ENCODE measurements at regions not wholly inside any gene's neighbourhood (a gene's known extent, or its start where the extent isn't known, plus 50 kb on each side); places are given as distances from the start of the nearest gene placed in this dataset.

GRCh38 chr5:101950019-101950418, 346.1 kb downstream of the SLCO4C1 start:
- TF ChIP-seq EZH2phosphoT487 (IDR thresholded peaks at IDR 0.05; ENCODE audit: borderline replicate concordance, low read length) (no peak), CTCF (IDR thresholded peaks at IDR 0.05; ENCODE audit: low read depth, low read length, poor library complexity, severe bottlenecking) (no peak)
- no peaks in the 10 kb centered on the region for H3K79me2 ChIP-seq (ENCODE audit: control insufficient read depth, low read length)
- H3K27me3 ChIP-seq (ENCODE audit: control insufficient read depth, low read length) = no peaks in the 10 kb centered on the region
- no peaks in the 10 kb centered on the region for H3K9me3 ChIP-seq (ENCODE audit: control insufficient read depth, insufficient read depth, low read length)
- H3F3A ChIP-seq (ENCODE audit: control insufficient read depth, insufficient read depth) = no peaks in the 10 kb centered on the region
- no peaks in the 10 kb centered on the region for H4K20me1 ChIP-seq (ENCODE audit: control insufficient read depth, insufficient read depth, low read depth, low read length)
- no peaks in the 10 kb centered on the region for H3K9me2 ChIP-seq (replicated peaks; ENCODE audit: control insufficient read depth, low read length)
- H3K4me3 ChIP-seq (ENCODE audit: low read length) = no peak overlapping the region
- no peak overlapping the region for H3K4me2 ChIP-seq (ENCODE audit: low read length)
- no peaks in the 10 kb centered on the region for H3K36me3 ChIP-seq (ENCODE audit: control insufficient read depth, low read length)
- no peaks in the 10 kb centered on the region for H3K4me1 ChIP-seq (ENCODE audit: control insufficient read depth, low read length)
- no peak overlapping the region for H3K27ac ChIP-seq (ENCODE audit: low read depth, low read length)

GRCh38 chr5:101948615-101949014, 347.5 kb downstream of the SLCO4C1 start:
- H3F3A ChIP-seq (ENCODE audit: control insufficient read depth, insufficient read depth) = no peaks in the 10 kb centered on the region
- H3K4me3 ChIP-seq (ENCODE audit: low read length) = no peak overlapping the region
- no peaks in the 10 kb centered on the region for H4K20me1 ChIP-seq (ENCODE audit: control insufficient read depth, insufficient read depth, low read depth, low read length)
- H3K4me1 ChIP-seq (ENCODE audit: control insufficient read depth, low read length) = no peaks in the 10 kb centered on the region
- H3K4me2 ChIP-seq (ENCODE audit: low read length) = no peak overlapping the region
- no peaks in the 10 kb centered on the region for H3K9me2 ChIP-seq (replicated peaks; ENCODE audit: control insufficient read depth, low read length)
- no peaks in the 10 kb centered on the region for H3K36me3 ChIP-seq (ENCODE audit: control insufficient read depth, low read length)
- no peaks in the 10 kb centered on the region for H3K79me2 ChIP-seq (ENCODE audit: control insufficient read depth, low read length)
- no peak overlapping the region for H3K27ac ChIP-seq (ENCODE audit: low read depth, low read length)
- TF ChIP-seq EZH2phosphoT487 (IDR thresholded peaks at IDR 0.05; ENCODE audit: borderline replicate concordance, low read length) (no peak), CTCF (IDR thresholded peaks at IDR 0.05; ENCODE audit: low read depth, low read length, poor library complexity, severe bottlenecking) (no peak)
- no peaks in the 10 kb centered on the region for H3K27me3 ChIP-seq (ENCODE audit: control insufficient read depth, low read length)
- no peaks in the 10 kb centered on the region for H3K9me3 ChIP-seq (ENCODE audit: control insufficient read depth, insufficient read depth, low read length)

GRCh38 chr5:101943784-101944183, 352.3 kb downstream of the SLCO4C1 start:
- no peak for TF ChIP-seq CTCF (IDR thresholded peaks at IDR 0.05; ENCODE audit: low read depth, low read length, poor library complexity, severe bottlenecking)
- no peak for TF ChIP-seq EZH2phosphoT487 (IDR thresholded peaks at IDR 0.05; ENCODE audit: borderline replicate concordance, low read length)
- Histone ChIP-seq H3K9me3 (ENCODE audit: control insufficient read depth, insufficient read depth, low read length) (no peaks in the 10 kb centered on the region), H3F3A (ENCODE audit: control insufficient read depth, insufficient read depth) (no peaks in the 10 kb centered on the region), H3K79me2 (ENCODE audit: control insufficient read depth, low read length) (no peaks in the 10 kb centered on the region), H3K4me2 (ENCODE audit: low read length) (no peak overlapping the region), H3K27me3 (ENCODE audit: control insufficient read depth, low read length) (no peaks in the 10 kb centered on the region), H3K27ac (ENCODE audit: low read depth, low read length) (no peak overlapping the region), H3K4me3 (ENCODE audit: low read length) (no peak overlapping the region), H3K9me2 (replicated peaks; ENCODE audit: control insufficient read depth, low read length) (no peaks in the 10 kb centered on the region), H4K20me1 (ENCODE audit: control insufficient read depth, insufficient read depth, low read depth, low read length) (no peaks in the 10 kb centered on the region), H3K36me3 (ENCODE audit: control insufficient read depth, low read length) (no peaks in the 10 kb centered on the region), H3K4me1 (ENCODE audit: control insufficient read depth, low read length) (no peaks in the 10 kb centered on the region)

Data from DOHH2 (cell line).